Naive B cell (primary cell): ENCODE measurements at regions not wholly inside any gene's neighbourhood (a gene's known extent, or its start where the extent isn't known, plus 50 kb on each side); places are given as distances from the start of the nearest gene placed in this dataset.

Experiments used
- ATAC-seq, 2 donors: fragments of 150-1000 bp; cut with Tn5 transposase; 2 replicates each; pipeline ENCODE4 v1.10.0; 2021; ENCODE audit warnings: low read depth in 2 of 2, mild to moderate bottlenecking in 2 of 2, moderate library complexity in 2 of 2
- DNase-seq: peaks from one replicate; pipeline ENCODE4 v3.0.0; 2022
- H3K27ac Mint-ChIP-seq, 6 donors: one replicate each; pipeline ENCODE4 v1.8.0; 2020 to 2022; ENCODE audit warnings: mild to moderate bottlenecking in 6 of 6, mixed read lengths in 6 of 6, moderate library complexity in 5 of 6, inconsistent platforms in 2 of 6
- H3K27me3 Mint-ChIP-seq, 3 donors: one replicate each; pipeline ENCODE4 v1.8.0; 2021 to 2022; ENCODE audit warnings: mixed read lengths in 3 of 3, mild to moderate bottlenecking in 1 of 3
- H3K36me3 Mint-ChIP-seq, 2 donors: one replicate each; pipeline ENCODE4 v1.8.0; 2020 to 2022; ENCODE audit warnings: mixed read lengths in 2 of 2, inconsistent platforms in 1 of 2, mild to moderate bottlenecking in 1 of 2
- H3K4me1 Mint-ChIP-seq, 3 donors: one replicate each; pipeline ENCODE4 v1.8.0; 2020 to 2022; ENCODE audit warnings: mixed read lengths in 3 of 3, inconsistent platforms in 1 of 3, mild to moderate bottlenecking in 1 of 3, moderate library complexity in 1 of 3
- H3K4me3 Mint-ChIP-seq, 8 donors: one replicate each; pipeline ENCODE4 v1.8.0; 2020 to 2022; ENCODE audit warnings: mild to moderate bottlenecking in 8 of 8, mixed read lengths in 8 of 8, moderate library complexity in 8 of 8, inconsistent platforms in 2 of 8
- H3K9me3 Mint-ChIP-seq, 7 donors: one replicate each; pipeline ENCODE4 v1.8.0; 2020 to 2022; ENCODE audit warnings: mixed read lengths in 7 of 7, mild to moderate bottlenecking in 5 of 7, inconsistent platforms in 2 of 7, moderate library complexity in 1 of 7

DNA sequence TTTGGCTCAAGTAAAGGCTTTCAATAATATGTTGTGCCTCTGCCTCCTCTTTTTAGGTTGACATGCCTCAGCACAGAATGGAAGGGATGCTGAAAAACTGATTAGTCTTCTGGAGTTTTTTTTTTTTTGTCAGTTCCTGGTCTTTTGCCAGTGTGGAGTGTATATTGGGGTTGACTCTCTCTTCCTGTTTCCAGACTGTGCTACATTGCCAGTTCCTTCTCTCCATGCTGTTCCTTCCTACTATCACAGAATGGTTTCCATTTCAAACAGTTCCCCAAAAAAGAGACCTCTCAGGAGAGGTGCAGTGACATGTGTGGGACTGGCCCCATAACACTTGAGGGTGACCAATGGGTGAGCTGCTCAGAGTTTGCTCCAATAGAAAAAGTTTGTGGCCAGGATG, 101.7 kb upstream of the ETV3 start:
- Mint-ChIP-seq H3K4me1 (no peaks in the 10 kb centered on the region), H3K36me3 (no peaks in the 10 kb centered on the region), H3K27me3 (peaks cover 10 to 23% (median 19%) of the 10 kb centered on the region in 3 donors), H3K4me3 (no peak overlapping the region), H3K9me3 (peaks cover 0 to 4% (median 0%) of the 10 kb centered on the region in 7 donors), H3K27ac (no peak overlapping the region)
- DNase-seq (no peak), ATAC-seq (no peak)

- no peak overlapping the region for H3K27ac Mint-ChIP-seq
- no peaks in the 10 kb centered on the region for H3K4me1 Mint-ChIP-seq
- H3K9me3 Mint-ChIP-seq: peaks cover 0 to 4% (median 0%) of the 10 kb centered on the region in 7 donors
- H3K36me3 Mint-ChIP-seq: no peaks in the 10 kb centered on the region
- no peak for ATAC-seq
- H3K4me3 Mint-ChIP-seq: no peak overlapping the region
- no peak for DNase-seq
- peaks cover 9 to 19% (median 17%) of the 10 kb centered on the region in 3 donors for H3K27me3 Mint-ChIP-seq
These were observed 100.4 kb upstream of the ETV3 start for GRCh38 chr1:157238585-157238984.

DNA sequence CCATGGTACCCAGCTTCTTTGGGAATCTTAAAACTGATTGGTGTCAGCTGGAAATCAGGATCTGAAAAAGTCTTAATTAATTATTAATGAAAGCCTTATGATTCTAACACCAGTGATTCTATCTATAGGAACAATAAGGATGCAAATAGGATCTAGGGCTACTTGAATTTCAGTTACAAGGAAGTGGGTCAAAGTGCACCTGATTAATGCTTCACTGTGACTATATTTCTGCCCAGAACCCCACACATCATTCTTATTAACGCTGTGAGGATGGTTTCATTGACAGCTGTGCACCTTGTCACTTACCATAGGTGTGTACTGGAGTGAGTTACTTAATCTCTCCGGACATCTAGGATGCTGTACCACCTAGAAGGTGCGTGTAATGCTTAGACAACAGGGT, 99.8 kb upstream of the ETV3 start:
- H3K4me1 Mint-ChIP-seq: no peaks in the 10 kb centered on the region
- no peak for DNase-seq
- H3K4me3 Mint-ChIP-seq: no peak overlapping the region
- ATAC-seq: no peak
- H3K36me3 Mint-ChIP-seq: no peaks in the 10 kb centered on the region
- H3K27ac Mint-ChIP-seq: no peak overlapping the region
- peaks cover 9 to 19% (median 17%) of the 10 kb centered on the region in 3 donors for H3K27me3 Mint-ChIP-seq
- H3K9me3 Mint-ChIP-seq: peaks cover 0 to 1% (median 0%) of the 10 kb centered on the region in 7 donors

DNA sequence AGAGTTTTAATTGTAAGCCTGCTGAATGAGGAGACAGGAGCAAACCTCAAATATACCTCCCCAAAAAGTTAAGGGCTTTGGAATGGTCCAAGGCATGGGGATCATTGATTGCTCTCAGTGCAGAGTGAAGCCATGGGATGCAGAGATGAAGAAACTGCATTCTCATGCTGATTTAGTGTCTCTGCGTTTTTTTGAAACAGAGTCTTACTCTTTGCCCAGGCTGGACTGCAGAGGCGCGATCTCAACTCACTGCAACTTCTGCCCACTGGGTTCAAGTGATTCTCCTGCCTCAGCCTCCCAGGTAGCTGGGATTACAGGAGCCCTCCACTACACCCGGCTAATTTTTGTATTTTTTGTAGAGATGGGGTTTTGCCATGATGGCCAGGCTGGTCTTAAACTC, 99.3 kb upstream of the ETV3 start:
- peaks cover 9 to 19% (median 17%) of the 10 kb centered on the region in 3 donors for H3K27me3 Mint-ChIP-seq
- H3K4me1 Mint-ChIP-seq: no peaks in the 10 kb centered on the region
- no peak overlapping the region for H3K4me3 Mint-ChIP-seq
- no peak overlapping the region for H3K27ac Mint-ChIP-seq
- peaks cover 0 to 1% (median 0%) of the 10 kb centered on the region in 7 donors for H3K9me3 Mint-ChIP-seq
- ATAC-seq (no peak), DNase-seq (no peak)
- H3K36me3 Mint-ChIP-seq: no peaks in the 10 kb centered on the region

- DNase-seq (no peak), ATAC-seq (no peak)
- Mint-ChIP-seq H3K9me3 (no peaks in the 10 kb centered on the region), H3K36me3 (no peaks in the 10 kb centered on the region), H3K27ac (no peak overlapping the region), H3K4me3 (peak overlapping the region in 1 of 8 donors; percentile 58), H3K4me1 (no peaks in the 10 kb centered on the region), H3K27me3 (peaks cover 9 to 24% (median 17%) of the 10 kb centered on the region in 3 donors)
These were observed 97.9 kb upstream of the ETV3 start for GRCh38 chr1:157236072-157236471.

- no peaks in the 10 kb centered on the region for H3K9me3 Mint-ChIP-seq
- H3K4me3 Mint-ChIP-seq: no peak overlapping the region
- ATAC-seq (no peak), DNase-seq (no peak)
- no peaks in the 10 kb centered on the region for H3K4me1 Mint-ChIP-seq
- H3K36me3 Mint-ChIP-seq: no peaks in the 10 kb centered on the region
- H3K27me3 Mint-ChIP-seq: peaks cover 13 to 27% (median 18%) of the 10 kb centered on the region in 3 donors
- H3K27ac Mint-ChIP-seq: no peak overlapping the region
These were observed 97.1 kb upstream of the ETV3 start for GRCh38 chr1:157235307-157235706.

- no peaks in the 10 kb centered on the region for H3K36me3 Mint-ChIP-seq
- H3K4me1 Mint-ChIP-seq: no peaks in the 10 kb centered on the region
- H3K27ac Mint-ChIP-seq: peak overlapping the region in 1 of 6 donors; percentile 16
- peaks cover 18 to 32% (median 18%) of the 10 kb centered on the region in 3 donors for H3K27me3 Mint-ChIP-seq
- ATAC-seq: no peak
- no peak for DNase-seq
- no peaks in the 10 kb centered on the region for H3K9me3 Mint-ChIP-seq
- no peak overlapping the region for H3K4me3 Mint-ChIP-seq
These were observed 96.6 kb upstream of the ETV3 start for GRCh38 chr1:157234705-157235273.

DNA sequence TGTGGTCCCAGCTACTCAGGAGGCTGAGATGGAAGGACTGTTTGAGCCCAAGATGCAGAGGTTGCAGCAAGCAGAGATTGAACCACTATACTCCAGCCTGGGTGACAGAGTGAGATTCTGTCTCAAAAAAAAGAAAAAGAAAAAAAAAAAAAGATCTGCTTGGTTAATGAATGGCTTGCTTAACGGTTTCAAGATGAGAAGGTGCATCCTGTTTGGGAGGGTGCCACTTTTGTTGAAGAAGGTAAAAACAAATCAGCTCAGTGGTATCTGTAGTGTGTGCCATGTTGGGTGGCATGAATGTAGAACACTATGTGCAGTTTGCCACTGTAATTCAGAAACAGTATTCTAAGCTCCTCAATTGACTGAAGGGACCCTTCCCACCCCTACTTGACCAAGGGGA, 94.9 kb upstream of the ETV3 start:
- no peaks in the 10 kb centered on the region for H3K4me1 Mint-ChIP-seq
- H3K36me3 Mint-ChIP-seq: no peaks in the 10 kb centered on the region
- peaks cover 0 to 2% (median 0%) of the 10 kb centered on the region in 7 donors for H3K9me3 Mint-ChIP-seq
- no peak overlapping the region for H3K4me3 Mint-ChIP-seq
- ATAC-seq (no peak), DNase-seq (no peak)
- peaks cover 16 to 34% (median 26%) of the 10 kb centered on the region in 3 donors for H3K27me3 Mint-ChIP-seq
- H3K27ac Mint-ChIP-seq: no peak overlapping the region

GRCh38 chr1:157231846-157232525, 93.8 kb upstream of the ETV3 start:
- no peak for ATAC-seq
- Mint-ChIP-seq H3K4me3 (no peak overlapping the region), H3K27ac (no peak overlapping the region), H3K27me3 (peaks cover 14 to 34% (median 26%) of the 10 kb centered on the region in 3 donors), H3K4me1 (no peaks in the 10 kb centered on the region), H3K9me3 (peaks cover 0 to 2% (median 0%) of the 10 kb centered on the region in 7 donors), H3K36me3 (no peaks in the 10 kb centered on the region)
- no peak for DNase-seq

DNA sequence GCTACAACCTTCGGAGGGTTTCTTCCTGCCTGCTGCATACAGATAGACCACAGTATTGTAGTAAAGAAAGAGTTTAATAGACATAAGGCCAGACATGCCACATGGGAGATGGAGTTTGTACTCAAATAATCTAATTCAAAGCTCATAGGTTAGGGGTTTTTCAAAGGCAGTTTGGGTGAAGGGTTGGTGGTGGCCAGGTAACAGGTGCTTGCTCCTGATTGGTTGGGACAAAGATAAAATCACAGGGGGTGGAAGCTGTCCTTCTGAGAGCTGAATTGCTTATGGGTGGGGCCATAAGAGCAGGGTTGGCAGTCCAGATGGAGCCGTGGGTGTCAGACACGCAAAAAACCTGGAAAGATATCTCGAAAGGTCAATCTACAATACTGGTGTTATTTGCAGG, 92.3 kb upstream of the ETV3 start:
- peaks cover 22 to 34% (median 28%) of the 10 kb centered on the region in 3 donors for H3K27me3 Mint-ChIP-seq
- DNase-seq: no peak
- peaks cover 0 to 10% (median 0%) of the 10 kb centered on the region in 7 donors for H3K9me3 Mint-ChIP-seq
- no peak overlapping the region for H3K27ac Mint-ChIP-seq
- no peaks in the 10 kb centered on the region for H3K36me3 Mint-ChIP-seq
- H3K4me1 Mint-ChIP-seq: no peaks in the 10 kb centered on the region
- no peak overlapping the region for H3K4me3 Mint-ChIP-seq
- ATAC-seq: no peak

GRCh38 chr1:157227700-157228099, 89.5 kb upstream of the ETV3 start:
- ATAC-seq: no peak
- H3K4me1 Mint-ChIP-seq: no peaks in the 10 kb centered on the region
- peaks cover 2 to 20% (median 9%) of the 10 kb centered on the region in 7 donors for H3K9me3 Mint-ChIP-seq
- H3K27me3 Mint-ChIP-seq: peaks cover 30 to 53% (median 49%) of the 10 kb centered on the region in 3 donors
- H3K36me3 Mint-ChIP-seq: no peaks in the 10 kb centered on the region
- H3K4me3 Mint-ChIP-seq: no peak overlapping the region
- H3K27ac Mint-ChIP-seq: no peak overlapping the region
- DNase-seq: no peak

GRCh38 chr1:157226739-157227138, 88.5 kb upstream of the ETV3 start:
- Mint-ChIP-seq H3K27ac (no peak overlapping the region), H3K9me3 (peaks cover 2 to 20% (median 9%) of the 10 kb centered on the region in 7 donors), H3K27me3 (peaks cover 30 to 58% (median 49%) of the 10 kb centered on the region in 3 donors), H3K4me1 (no peaks in the 10 kb centered on the region), H3K4me3 (no peak overlapping the region), H3K36me3 (no peaks in the 10 kb centered on the region)
- DNase-seq (no peak), ATAC-seq (no peak)

DNA sequence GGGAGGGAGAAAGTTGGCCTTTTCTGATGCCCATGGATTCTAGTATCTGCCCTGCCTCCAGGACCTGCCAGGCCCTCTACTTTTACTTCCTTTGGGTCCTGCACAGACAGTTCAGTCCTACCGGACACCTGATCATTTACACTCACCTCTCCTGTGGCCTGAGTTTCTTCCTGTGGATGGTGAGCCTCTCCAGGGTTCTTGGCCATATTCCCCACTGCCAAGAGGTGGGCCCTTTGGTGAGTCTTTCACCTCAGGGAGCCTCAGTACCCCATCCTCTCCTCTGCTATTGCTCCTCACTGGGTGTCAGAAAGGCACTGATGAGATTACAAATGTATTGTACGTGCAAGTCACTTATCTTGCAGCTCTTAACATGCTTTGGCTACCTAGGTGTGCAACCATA, 81.4 kb upstream of the ETV3 start:
- peaks cover 4 to 7% of the 10 kb centered on the region in 2 donors for H3K36me3 Mint-ChIP-seq
- no peak for ATAC-seq
- DNase-seq: no peak
- peaks cover 3 to 15% (median 7%) of the 10 kb centered on the region in 7 donors for H3K9me3 Mint-ChIP-seq
- H3K4me3 Mint-ChIP-seq: no peak overlapping the region
- no peak overlapping the region for H3K27ac Mint-ChIP-seq
- no peaks in the 10 kb centered on the region for H3K4me1 Mint-ChIP-seq
- peaks cover 52 to 81% (median 63%) of the 10 kb centered on the region in 3 donors for H3K27me3 Mint-ChIP-seq

GRCh38 chr1:157219182-157219581, 81.0 kb upstream of the ETV3 start:
- H3K4me3 Mint-ChIP-seq: no peak overlapping the region
- peaks cover 52 to 78% (median 61%) of the 10 kb centered on the region in 3 donors for H3K27me3 Mint-ChIP-seq
- ATAC-seq: no peak
- H3K9me3 Mint-ChIP-seq: peaks cover 5 to 19% (median 10%) of the 10 kb centered on the region in 7 donors
- H3K36me3 Mint-ChIP-seq: peaks cover 7 to 9% of the 10 kb centered on the region in 2 donors
- H3K4me1 Mint-ChIP-seq: no peaks in the 10 kb centered on the region
- DNase-seq: no peak
- no peak overlapping the region for H3K27ac Mint-ChIP-seq
